Renal cortex interstitium (tissue), 11 donors: ENCODE measurements at regions not wholly inside any gene's neighbourhood (a gene's known extent, or its start where the extent isn't known, plus 50 kb on each side); places are given as distances from the start of the nearest gene placed in this dataset.

Experiments
- DNase-seq, 11 donors: peaks; one replicate each; pipeline ENCODE4 v3.0.0-alpha.2; 2013; ENCODE audit warnings: low read depth in 9 of 11, low spot score in 4 of 11; ENCODE audit errors: extremely low read depth in 1 of 11

- no peak for DNase-seq
These were observed 624.7 kb upstream of the NOX3 start for GRCh38 chr6:156080371-156080770.

- DNase-seq = no peak
These were observed 613.2 kb upstream of the NOX3 start for GRCh38 chr6:156068881-156069280.

- no peak for DNase-seq
These were observed 610.2 kb upstream of the NOX3 start for GRCh38 chr6:156065849-156066248.

GRCh38 chr6:156062091-156062563 is 606.5 kb upstream of the NOX3 start:
- no peak for DNase-seq

GRCh38 chr6:156061465-156061864 is 605.8 kb upstream of the NOX3 start:
- DNase-seq = no peak

- DNase-seq = no peak
These were observed 604.4 kb upstream of the NOX3 start for GRCh38 chr6:156060013-156060412.

- DNase-seq = no peak
These were observed 602.7 kb upstream of the NOX3 start for GRCh38 chr6:156058356-156058755.

GRCh38 chr6:156057869-156058268 is 602.2 kb upstream of the NOX3 start:
- DNase-seq = no peak

- DNase-seq = no peak
These were observed 600.4 kb upstream of the NOX3 start for GRCh38 chr6:156056085-156056484.

- no peak for DNase-seq
These were observed 598.0 kb upstream of the NOX3 start for GRCh38 chr6:156053626-156054025.

GRCh38 chr6:156046841-156047449 is 591.3 kb upstream of the NOX3 start:
- DNase-seq = no peak

GRCh38 chr6:156046268-156046665 is 590.6 kb upstream of the NOX3 start:
- no peak for DNase-seq

- DNase-seq = no peak
These were observed 590.0 kb upstream of the NOX3 start for GRCh38 chr6:156045401-156046267.

GRCh38 chr6:156033598-156033997 is 578.0 kb upstream of the NOX3 start:
- no peak for DNase-seq

- DNase-seq = no peak
These were observed 575.9 kb upstream of the NOX3 start for GRCh38 chr6:156031516-156031915.

- DNase-seq = no peak
These were observed 574.4 kb upstream of the NOX3 start for GRCh38 chr6:156030053-156030452.

- no peak for DNase-seq
These were observed 573.8 kb upstream of the NOX3 start for GRCh38 chr6:156029286-156029985.

- DNase-seq = peak in 4 of 11 donors; percentile 22 to 51 (median 42)
These were observed 572.9 kb upstream of the NOX3 start for GRCh38 chr6:156028335-156029131.

GRCh38 chr6:156027248-156027626 is 571.6 kb upstream of the NOX3 start:
- DNase-seq = no peak
